Left ventricle myocardium inferior (tissue), 1 donor: ENCODE measurements at regions not wholly inside any gene's neighbourhood (a gene's known extent, or its start where the extent isn't known, plus 50 kb on each side); places are given as distances from the start of the nearest gene placed in this dataset.

Experiments
- DNase-seq: peaks from one replicate; pipeline ENCODE4 v3.0.0-alpha.2; 2020
- H3K27ac ChIP-seq: fragments of 200-600 bp; replicated peaks from 2 replicates; pipeline ENCODE4 v1.8.0; 2021
- H3K27me3 ChIP-seq: fragments of 200-600 bp; 2 replicates; pipeline ENCODE4 v1.8.0; 2021; ENCODE audit warnings: low read depth
- H3K36me3 ChIP-seq: fragments of 200-600 bp; 2 replicates; pipeline ENCODE4 v1.8.0; 2021
- H3K4me1 ChIP-seq: fragments of 200-600 bp; 2 replicates; pipeline ENCODE4 v1.8.0; 2021
- H3K4me3 ChIP-seq: fragments of 200-600 bp; 2 replicates; pipeline ENCODE4 v1.8.0; 2021; ENCODE audit warnings: mild to moderate bottlenecking, moderate library complexity
- H3K9me3 ChIP-seq: fragments of 200-600 bp; replicated peaks from 2 replicates; pipeline ENCODE4 v1.8.0; 2021
- intact Hi-C: fragments of 100-400 bp; cut with micrococcal nuclease; formaldehyde crosslinking; loops from one replicate; pipeline ENCODE4 v1.11.0; 2022
- TF ChIP-seq, protein P1 (sequence below): fragments of 200-600 bp; IDR thresholded peaks from 2 replicates; pipeline ENCODE4 v1.8.0; 2021; ENCODE audit warnings: antibody characterized with exemption, mild to moderate bottlenecking, borderline replicate concordance
- donor health status: DM: no; HTN: yes; CAD: no; lungs with severe emphysema.

DNA sequence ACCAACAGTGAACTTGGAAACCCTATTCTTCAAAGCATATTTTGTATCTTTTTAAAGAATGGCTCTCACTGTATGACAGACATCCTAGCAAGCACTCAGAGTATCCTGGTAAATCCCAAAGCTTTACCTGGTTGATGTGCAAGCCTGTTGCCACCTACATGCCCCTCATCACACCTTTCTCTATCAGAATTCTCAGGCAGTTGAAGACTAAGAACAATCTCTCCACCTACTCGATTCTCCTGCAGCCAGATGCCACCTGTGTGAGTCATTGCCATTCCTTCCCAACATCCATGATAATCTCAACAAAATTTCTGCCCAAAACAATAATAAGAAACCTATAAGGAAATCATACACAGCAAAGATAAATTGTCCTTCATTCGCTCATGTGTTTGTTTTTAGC lies 659.8 kb downstream of the BCL11A start:
- no peak overlapping the region for H3K4me3 ChIP-seq
- no peaks in the 10 kb centered on the region for H3K27me3 ChIP-seq
- TF ChIP-seq, protein P1, sequence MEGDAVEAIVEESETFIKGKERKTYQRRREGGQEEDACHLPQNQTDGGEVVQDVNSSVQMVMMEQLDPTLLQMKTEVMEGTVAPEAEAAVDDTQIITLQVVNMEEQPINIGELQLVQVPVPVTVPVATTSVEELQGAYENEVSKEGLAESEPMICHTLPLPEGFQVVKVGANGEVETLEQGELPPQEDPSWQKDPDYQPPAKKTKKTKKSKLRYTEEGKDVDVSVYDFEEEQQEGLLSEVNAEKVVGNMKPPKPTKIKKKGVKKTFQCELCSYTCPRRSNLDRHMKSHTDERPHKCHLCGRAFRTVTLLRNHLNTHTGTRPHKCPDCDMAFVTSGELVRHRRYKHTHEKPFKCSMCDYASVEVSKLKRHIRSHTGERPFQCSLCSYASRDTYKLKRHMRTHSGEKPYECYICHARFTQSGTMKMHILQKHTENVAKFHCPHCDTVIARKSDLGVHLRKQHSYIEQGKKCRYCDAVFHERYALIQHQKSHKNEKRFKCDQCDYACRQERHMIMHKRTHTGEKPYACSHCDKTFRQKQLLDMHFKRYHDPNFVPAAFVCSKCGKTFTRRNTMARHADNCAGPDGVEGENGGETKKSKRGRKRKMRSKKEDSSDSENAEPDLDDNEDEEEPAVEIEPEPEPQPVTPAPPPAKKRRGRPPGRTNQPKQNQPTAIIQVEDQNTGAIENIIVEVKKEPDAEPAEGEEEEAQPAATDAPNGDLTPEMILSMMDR, result no peak
- no peaks in the 10 kb centered on the region for H3K9me3 ChIP-seq
- DNase-seq, result no peak
- peaks cover under 1% of the 10 kb centered on the region for H3K4me1 ChIP-seq
- intact Hi-C loops, result no loop called here
- H3K27ac ChIP-seq, result no peak overlapping the region
- no peaks in the 10 kb centered on the region for H3K36me3 ChIP-seq

DNA sequence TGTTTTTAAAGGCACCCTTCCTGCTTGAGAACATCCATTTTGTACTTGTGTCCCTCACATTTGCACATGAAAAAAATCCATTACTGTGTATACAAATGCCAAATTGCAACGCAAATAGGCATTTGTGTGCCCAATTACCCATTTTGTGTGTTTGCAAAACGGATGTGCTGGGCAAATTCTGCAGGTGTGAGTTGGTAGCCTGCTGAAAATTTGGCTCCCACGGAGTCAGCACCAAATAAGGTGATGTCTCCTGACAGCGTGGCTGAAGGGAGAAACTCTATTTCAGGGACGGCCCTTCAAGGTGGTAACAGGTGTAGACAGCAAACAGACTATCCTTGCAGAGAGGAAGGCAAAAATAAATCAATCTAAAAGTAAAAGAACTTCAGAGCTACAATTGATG lies 661.1 kb downstream of the BCL11A start:
- no peak for DNase-seq
- H3K36me3 ChIP-seq, result no peaks in the 10 kb centered on the region
- intact Hi-C loops, result no loop called here
- H3K4me3 ChIP-seq, result no peak overlapping the region
- no peak overlapping the region for H3K27ac ChIP-seq
- H3K27me3 ChIP-seq, result no peaks in the 10 kb centered on the region
- H3K9me3 ChIP-seq, result no peaks in the 10 kb centered on the region
- TF ChIP-seq, protein P1, result no peak
- peaks cover 5% of the 10 kb centered on the region for H3K4me1 ChIP-seq

DNA sequence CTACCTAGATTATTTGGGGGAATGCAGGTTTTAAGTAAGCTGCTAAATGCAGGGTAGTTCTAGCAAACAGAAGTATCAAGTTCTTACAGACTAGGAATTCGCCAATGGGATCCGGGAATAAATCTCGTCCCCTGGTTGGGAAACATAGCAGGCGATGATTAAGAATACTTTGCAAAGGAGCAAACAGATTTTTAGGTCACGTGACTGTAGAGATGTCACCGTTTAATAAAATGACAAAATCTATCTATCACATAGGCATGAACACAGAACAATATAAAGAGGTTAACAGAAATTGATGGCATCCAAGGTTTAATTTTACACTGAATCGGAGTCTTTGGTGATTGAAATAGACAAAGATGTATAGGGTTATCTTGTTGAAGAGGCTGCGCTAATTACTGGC lies 664.1 kb downstream of the BCL11A start:
- Histone ChIP-seq H3K36me3 (no peaks in the 10 kb centered on the region), H3K27me3 (no peaks in the 10 kb centered on the region), H3K4me3 (no peak overlapping the region), H3K9me3 (no peaks in the 10 kb centered on the region), H3K4me1 (peaks cover 5% of the 10 kb centered on the region), H3K27ac (no peak overlapping the region)
- TF ChIP-seq, protein P1, result no peak
- intact Hi-C loops, result no loop called here
- no peak for DNase-seq

DNA sequence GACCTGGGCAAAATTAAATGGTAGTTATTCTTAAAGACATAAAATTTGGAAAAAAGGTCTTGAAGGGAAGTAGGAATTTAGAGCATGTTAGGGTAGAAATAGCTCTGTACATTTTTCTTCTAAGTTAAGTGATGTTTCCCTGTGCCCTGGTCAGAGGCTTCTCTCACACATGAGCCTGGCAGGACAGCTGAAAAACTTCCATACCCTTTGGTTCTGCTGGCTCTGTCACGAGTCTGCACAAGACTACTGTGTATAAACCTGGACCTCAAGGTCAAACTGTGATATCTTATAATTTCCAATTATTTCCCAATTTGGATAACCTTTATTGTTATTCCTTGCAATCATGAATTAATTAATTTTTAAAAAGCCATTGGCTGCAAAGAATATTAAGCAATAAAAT lies 664.7 kb downstream of the BCL11A start:
- Histone ChIP-seq H3K4me1 (peaks cover 5% of the 10 kb centered on the region), H3K4me3 (no peak overlapping the region), H3K36me3 (no peaks in the 10 kb centered on the region), H3K9me3 (no peaks in the 10 kb centered on the region), H3K27me3 (no peaks in the 10 kb centered on the region), H3K27ac (no peak overlapping the region)
- DNase-seq, result no peak
- TF ChIP-seq, protein P1, result no peak
- intact Hi-C loops, result no loop called here

DNA sequence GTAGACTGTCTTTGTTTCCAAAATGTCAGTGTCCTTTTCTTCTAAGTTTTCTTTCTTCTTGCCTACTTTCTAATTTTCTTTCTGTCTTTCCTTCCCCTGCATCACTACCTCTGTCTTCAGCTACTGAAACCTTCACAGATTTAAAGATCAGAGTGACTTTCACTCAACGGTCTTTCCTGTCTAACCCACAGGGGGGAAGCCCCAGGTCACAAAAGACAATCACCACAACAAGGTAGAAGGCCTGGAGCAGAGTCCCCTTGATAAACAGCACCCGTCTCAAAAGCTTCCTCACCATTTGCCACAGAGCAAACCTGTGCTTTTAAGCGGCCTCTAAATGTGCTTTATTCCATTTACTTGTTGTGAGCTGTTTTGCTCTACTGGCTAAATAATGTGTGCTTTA lies 665.4 kb downstream of the BCL11A start:
- no peak overlapping the region for H3K27ac ChIP-seq
- no peak for DNase-seq
- peaks cover 5% of the 10 kb centered on the region for H3K4me1 ChIP-seq
- no peaks in the 10 kb centered on the region for H3K36me3 ChIP-seq
- intact Hi-C loops, result no loop called here
- H3K9me3 ChIP-seq, result no peaks in the 10 kb centered on the region
- H3K4me3 ChIP-seq, result no peak overlapping the region
- no peaks in the 10 kb centered on the region for H3K27me3 ChIP-seq
- TF ChIP-seq, protein P1, result no peak

DNA sequence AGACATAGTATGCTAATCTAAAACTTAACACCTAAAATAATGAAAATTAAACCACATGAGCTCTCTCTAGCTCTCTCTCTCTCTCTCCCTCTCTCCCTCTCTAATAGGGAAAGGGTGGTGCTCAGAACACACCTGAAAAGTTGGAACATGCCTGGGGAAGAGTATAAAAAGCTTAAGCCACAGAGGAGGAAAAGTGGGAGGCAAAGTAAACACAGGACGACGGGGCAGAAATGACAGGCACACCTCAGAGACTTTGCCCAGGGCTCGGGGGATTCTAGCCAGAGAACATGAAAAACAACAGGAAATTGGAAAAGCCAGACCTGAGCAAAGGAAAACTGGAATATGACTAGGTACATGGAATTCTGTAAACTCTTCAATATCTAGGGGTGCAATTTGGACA lies 666.1 kb downstream of the BCL11A start:
- H3K27me3 ChIP-seq, result no peaks in the 10 kb centered on the region
- no peak for DNase-seq
- H3K4me3 ChIP-seq, result no peak overlapping the region
- no peaks in the 10 kb centered on the region for H3K36me3 ChIP-seq
- intact Hi-C loops, result no loop called here
- peaks cover 5% of the 10 kb centered on the region for H3K4me1 ChIP-seq
- no peaks in the 10 kb centered on the region for H3K9me3 ChIP-seq
- TF ChIP-seq, protein P1, result no peak
- no peak overlapping the region for H3K27ac ChIP-seq
